ENCODE measurements at regions not wholly inside any gene's neighbourhood (a gene's known extent, or its start where the extent isn't known, plus 50 kb on each side); places are given as distances from the start of the nearest gene placed in this dataset.

GRCh38 chr1:73161418-73161817, 879.1 kb upstream of the NEGR1 start:
- intact Hi-C loops (cut with DNase I): no loop called here
- H3K36me3 ChIP-seq (replicated peaks in 1 of 2; ENCODE audit: insufficient read depth in 1 of 2, low read depth in 2 of 2): no peaks in the 10 kb centered on the region
- no peak for ATAC-seq
- TF ChIP-seq POLR2A (IDR thresholded peaks at IDR 0.05) (no peak), CTCF (IDR thresholded peaks at IDR 0.05) (no peak)
- DNase-seq: no peak
- H3K4me1 ChIP-seq: no peaks in the 10 kb centered on the region
- WGBS, 2 donors: 33 to 58% methylated on average over 1 of the region's 1 CpG
- H3K9me3 ChIP-seq: no peaks in the 10 kb centered on the region
- no peak overlapping the region for H3K27ac ChIP-seq
- no peaks in the 10 kb centered on the region for H3K27me3 ChIP-seq
- no peak overlapping the region for H3K4me3 ChIP-seq

DNA sequence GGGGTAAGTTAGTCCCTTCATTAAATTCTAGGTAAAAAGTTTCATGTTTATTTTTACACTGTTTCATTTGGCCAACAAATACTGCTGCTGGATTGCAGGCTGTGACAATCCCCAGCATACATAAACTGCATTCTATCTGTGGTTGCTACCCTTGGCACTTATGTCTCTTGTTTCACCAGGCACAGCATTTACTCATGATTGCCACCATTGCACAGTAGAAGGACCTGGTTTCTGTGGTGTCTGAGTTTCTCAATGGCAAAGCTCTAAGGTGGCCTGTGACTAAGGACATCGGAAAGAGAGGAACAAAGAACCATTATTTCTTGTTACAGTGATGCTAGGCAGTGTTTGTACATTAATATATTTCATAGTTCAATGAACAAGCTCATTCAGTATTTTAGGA, 878.4 kb upstream of the NEGR1 start:
- 60 to 63% methylated on average over 1 of the region's 1 CpG for WGBS, 2 donors
- H3K36me3 ChIP-seq (replicated peaks in 1 of 2; ENCODE audit: insufficient read depth in 1 of 2, low read depth in 2 of 2): no peaks in the 10 kb centered on the region
- no peak overlapping the region for H3K4me3 ChIP-seq
- H3K27me3 ChIP-seq: no peaks in the 10 kb centered on the region
- no peak for TF ChIP-seq POLR2A (IDR thresholded peaks at IDR 0.05)
- no peak for TF ChIP-seq CTCF (IDR thresholded peaks at IDR 0.05)
- ATAC-seq: no peak
- no peaks in the 10 kb centered on the region for H3K9me3 ChIP-seq
- no peaks in the 10 kb centered on the region for H3K4me1 ChIP-seq
- no peak for DNase-seq
- intact Hi-C loops (cut with DNase I): no loop called here
- H3K27ac ChIP-seq: no peak overlapping the region

DNA sequence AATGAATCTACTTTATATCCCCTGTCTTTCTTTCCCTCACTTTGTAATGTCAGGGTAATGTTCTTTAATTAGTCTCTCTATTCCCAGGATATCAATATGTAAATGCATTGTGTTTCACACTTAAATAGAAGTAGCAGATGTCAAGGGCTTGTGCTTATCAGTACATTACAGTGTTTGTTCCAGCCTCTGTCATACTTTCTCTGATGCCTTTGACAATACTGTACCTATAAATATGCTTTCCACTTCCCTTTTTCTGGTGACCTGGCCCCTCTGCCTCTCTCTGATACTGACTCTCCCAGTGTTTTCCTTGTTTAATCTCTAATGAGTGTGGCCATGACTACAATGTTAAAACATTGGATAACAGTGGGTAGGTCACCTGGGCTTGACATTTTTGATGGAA, 862.0 kb upstream of the NEGR1 start:
- intact Hi-C loops (cut with DNase I): no loop called here

GRCh38 chr1:73136975-73137374, 854.6 kb upstream of the NEGR1 start:
- DNase-seq: no peak
- intact Hi-C loops (cut with DNase I): no loop called here
- Histone ChIP-seq H3K4me3 (no peak overlapping the region), H3K9me3 (no peaks in the 10 kb centered on the region), H3K4me1 (no peaks in the 10 kb centered on the region), H3K27me3 (no peaks in the 10 kb centered on the region), H3K36me3 (replicated peaks in 1 of 2; ENCODE audit: insufficient read depth in 1 of 2, low read depth in 2 of 2) (no peaks in the 10 kb centered on the region), H3K27ac (no peak overlapping the region)
- no peak for ATAC-seq
- no peak for TF ChIP-seq POLR2A (IDR thresholded peaks at IDR 0.05)
- TF ChIP-seq CTCF (IDR thresholded peaks at IDR 0.05): no peak

More for the DNA sequence above, 862.0 kb upstream of the NEGR1 start:
- Histone ChIP-seq H3K4me3 (no peak overlapping the region), H3K9me3 (no peaks in the 10 kb centered on the region), H3K27ac (no peak overlapping the region), H3K4me1 (no peaks in the 10 kb centered on the region), H3K36me3 (replicated peaks in 1 of 2; ENCODE audit: insufficient read depth in 1 of 2, low read depth in 2 of 2) (no peaks in the 10 kb centered on the region), H3K27me3 (no peaks in the 10 kb centered on the region)
- ATAC-seq (no peak), DNase-seq (no peak)
- TF ChIP-seq POLR2A (IDR thresholded peaks at IDR 0.05) (no peak), CTCF (IDR thresholded peaks at IDR 0.05) (no peak)

- Histone ChIP-seq H3K9me3 (peaks cover 0 to 7% (median 0%) of the 10 kb centered on the region in 3 donors), H3K4me1 (no peaks in the 10 kb centered on the region), H3K27me3 (no peaks in the 10 kb centered on the region), H3K36me3 (replicated peaks in 1 of 2; ENCODE audit: insufficient read depth in 1 of 2, low read depth in 2 of 2) (no peaks in the 10 kb centered on the region), H3K27ac (no peak overlapping the region), H3K4me3 (no peak overlapping the region)
- WGBS, 2 donors: 70 to 86% methylated on average over 2 of the region's 2 CpGs
- DNase-seq: no peak
- ATAC-seq: no peak
- intact Hi-C loops (cut with DNase I): no loop called here
- TF ChIP-seq CTCF (IDR thresholded peaks at IDR 0.05) (no peak), POLR2A (IDR thresholded peaks at IDR 0.05) (no peak)
Measured at GRCh38 chr1:73106931-73107330, 824.6 kb upstream of the NEGR1 start.

Measured in body of pancreas (tissue), 4 donors.